HG03469 (cell line): ENCODE measurements at regions not wholly inside any gene's neighbourhood (a gene's known extent, or its start where the extent isn't known, plus 50 kb on each side); places are given as distances from the start of the nearest gene placed in this dataset.
"Not testable (repeated sequence)": the region's sequence is repeated elsewhere in the genome, so short reads cannot be mapped to it uniquely, and the experiment has no call there.

Experiments used
- ATAC-seq: cut with Tn5 transposase; IDR thresholded peaks from one replicate; pipeline ENCODE4 v1.9.1; 2021; ENCODE audit warnings: mild to moderate bottlenecking, moderate library complexity, moderate number of reproducible peaks; ENCODE audit not compliant: unreplicated experiment

GRCh38 chr2:204401114-204401513 is 144.2 kb upstream of the PARD3B start:
- ATAC-seq: no peak

GRCh38 chr2:204407204-204408014 is 137.9 kb upstream of the PARD3B start:
- ATAC-seq: no peak

GRCh38 chr2:204412782-204413181 is 132.5 kb upstream of the PARD3B start:
- not testable (repeated sequence) for ATAC-seq

- no peak for ATAC-seq
Measured at GRCh38 chr2:204415406-204416181, 129.7 kb upstream of the PARD3B start.

- ATAC-seq: no peak
Measured at GRCh38 chr2:204416236-204416635, 129.0 kb upstream of the PARD3B start.

GRCh38 chr2:204425821-204426220 is 119.5 kb upstream of the PARD3B start:
- ATAC-seq: no peak

GRCh38 chr2:204428675-204429074 is 116.6 kb upstream of the PARD3B start:
- ATAC-seq: no peak

- ATAC-seq: no peak
Measured at GRCh38 chr2:204431529-204431928, 113.7 kb upstream of the PARD3B start.

- no peak for ATAC-seq
Measured at GRCh38 chr2:204432196-204432595, 113.1 kb upstream of the PARD3B start.

GRCh38 chr2:204434660-204435462 is 110.4 kb upstream of the PARD3B start:
- ATAC-seq: no peak

- no peak for ATAC-seq
Measured at GRCh38 chr2:204436230-204436629, 109.0 kb upstream of the PARD3B start.

- no peak for ATAC-seq
Measured at GRCh38 chr2:204437408-204437807, 107.9 kb upstream of the PARD3B start.

GRCh38 chr2:204437815-204438756 is 107.2 kb upstream of the PARD3B start:
- no peak for ATAC-seq

- no peak for ATAC-seq
Measured at GRCh38 chr2:204441316-204441715, 104.0 kb upstream of the PARD3B start.

- ATAC-seq: no peak
Measured at GRCh38 chr2:204445149-204445548, 100.1 kb upstream of the PARD3B start.

- no peak for ATAC-seq
Measured at GRCh38 chr2:204447722-204448121, 97.6 kb upstream of the PARD3B start.

GRCh38 chr2:204449977-204450376 is 95.3 kb upstream of the PARD3B start:
- ATAC-seq: no peak

GRCh38 chr2:204451766-204452165 is 93.5 kb upstream of the PARD3B start:
- ATAC-seq: no peak

GRCh38 chr2:204452464-204453023 is 92.7 kb upstream of the PARD3B start:
- ATAC-seq: no peak

- no peak for ATAC-seq
Measured at GRCh38 chr2:204453730-204454167, 91.5 kb upstream of the PARD3B start.
